K562 (cell line): ENCODE measurements at regions not wholly inside any gene's neighbourhood (a gene's known extent, or its start where the extent isn't known, plus 50 kb on each side); places are given as distances from the start of the nearest gene placed in this dataset.

ENCODE experiments used
- ATAC-seq: fragments of 200-7000 bp; cut with Tn5 transposase; 3 replicates; pipeline ENCODE4 v1.9.1; 2020; ENCODE audit warnings: moderate library complexity
- BruUV-seq: library from RNA; stranded (reverse); fragments of 400-500 nt; replicated peaks from 2 replicates; lab custom pipeline; 2021; lab: Mats Ljungman, UMichigan
- CTCF ChIA-PET: fragments of 300-600 bp; formaldehyde crosslinking; extraction: SDS; loops from one replicate; lab custom pipeline; 2021; ENCODE audit warnings: low intra/inter-chr PET ratio; lab: Yijun Ruan, JAX
- POLR2A ChIA-PET: fragments of 300-600, 350-650 bp; sonication (Branson Sonifier 250); formaldehyde crosslinking; extraction: SDS; loops from one replicate; lab custom pipeline; 2021; ENCODE audit warnings: antibody characterized with exemption, inconsistent platforms; lab: Yijun Ruan, JAX
- DNase-seq, 4 experiments: peaks; one replicate each; pipeline versions ENCODE4 v3.0.0 to v3.0.0-alpha.2; 2011 to 2018; ENCODE audit warnings: low spot score in 3 of 4, mixed read lengths in 3 of 4; ENCODE audit errors: extremely low read depth in 1 of 4
- FAIRE-seq: peaks from 2 replicates; lab custom pipeline; 2011; peaks lifted over from hg19 to GRCh38; lab: Jason Lieb, UNC
- H2AFZ ChIP-seq: 2 replicates; pipeline ENCODE4 v1.6.0; 2011; ENCODE audit warnings: low read depth, low read length, control low read depth, inconsistent platforms
- H3K27ac ChIP-seq: fragments of 200-600 bp; 3 replicates; pipeline ENCODE4 v1.8.0; 2011; ENCODE audit warnings: low read depth, mild to moderate bottlenecking, control low read depth, inconsistent platforms, low read length, moderate library complexity, mixed read lengths; ENCODE audit errors: extremely low read depth
- H3K27me3 ChIP-seq, 2 experiments: fragments of 300-600 bp in 1 of 2; 2 replicates in 1 of 2; 3 replicates in 1 of 2; pipeline versions ENCODE4 v1.6.0 to v1.8.0; 2011; ENCODE audit warnings: inconsistent platforms in 2 of 2, low read length in 2 of 2, mild to moderate bottlenecking in 1 of 2, mixed read lengths in 1 of 2, moderate library complexity in 1 of 2; ENCODE audit not compliant: control insufficient read depth in 2 of 2, insufficient read depth in 2 of 2
- H3K36me3 ChIP-seq: fragments of 300-600 bp; 3 replicates; pipeline ENCODE4 v1.8.0; 2011; ENCODE audit warnings: mild to moderate bottlenecking, low read length, inconsistent platforms; ENCODE audit not compliant: control insufficient read depth, insufficient read depth
- H3K4me1 ChIP-seq, 2 experiments: fragments of 200-600 bp in 1 of 2; replicated peaks in 1 of 2; 2 replicates in 1 of 2; 3 replicates in 1 of 2; pipeline versions ENCODE4 v1.5.1 to v1.8.0; 2011; ENCODE audit warnings: inconsistent platforms in 2 of 2, low read length in 2 of 2, mild to moderate bottlenecking in 1 of 2, mixed read lengths in 1 of 2, moderate library complexity in 1 of 2; ENCODE audit not compliant: control insufficient read depth in 2 of 2, insufficient read depth in 2 of 2
- H3K4me2 ChIP-seq: 2 replicates; pipeline ENCODE4 v1.6.1; 2011; ENCODE audit warnings: low read length, control low read depth, inconsistent platforms, mixed read lengths; ENCODE audit not compliant: insufficient read depth
- H3K4me3 ChIP-seq: fragments of 200-600 bp; sonication (generic), shearing (Covaris generic); 2 replicates; pipeline ENCODE4 v1.5.1; 2016; ENCODE audit warnings: control low read depth, inconsistent platforms
- H3K79me2 ChIP-seq: fragments of 200-600 bp; 3 replicates; pipeline ENCODE4 v1.8.0; 2011; ENCODE audit warnings: low read length, inconsistent platforms; ENCODE audit not compliant: control insufficient read depth, insufficient read depth
- H3K9ac ChIP-seq, 2 experiments: 2 replicates each; pipeline versions ENCODE4 v1.6.0 to v1.6.1; 2011; ENCODE audit warnings: low read depth in 2 of 2, low read length in 2 of 2, control low read depth in 1 of 2, inconsistent platforms in 1 of 2, mild to moderate bottlenecking in 1 of 2, mixed read lengths in 1 of 2; ENCODE audit not compliant: insufficient read depth in 1 of 2
- H3K9me1 ChIP-seq: one replicate; pipeline ENCODE4 v1.6.0; 2011; ENCODE audit warnings: inconsistent platforms, mild to moderate bottlenecking, low read length, moderate library complexity; ENCODE audit not compliant: control insufficient read depth, insufficient read depth
- H3K9me3 ChIP-seq: replicated peaks from 2 replicates; pipeline ENCODE4 v1.5.1; 2011; ENCODE audit warnings: low read depth, low read length, inconsistent platforms; ENCODE audit not compliant: control insufficient read depth, insufficient read depth
- H4K20me1 ChIP-seq: replicated peaks from 2 replicates; pipeline ENCODE4 v1.6.1; 2011; ENCODE audit warnings: low read length, inconsistent platforms, mixed read lengths; ENCODE audit not compliant: control insufficient read depth, insufficient read depth
- HOXB6 ChIP-seq: fragments of 250-450 bp; sonication (Bioruptor Pico); IDR thresholded peaks from 2 replicates; pipeline ENCODE4 v1.5.1; 2022; ENCODE audit warnings: mild to moderate bottlenecking, borderline replicate concordance
- KAT7 ChIP-seq: sonication (generic); formaldehyde crosslinking; IDR thresholded peaks from 2 replicates; pipeline ENCODE4 v1.8.0; 2022; ENCODE audit warnings: missing genetic modification reagents, mild to moderate bottlenecking, borderline replicate concordance
- MCM3 ChIP-seq: fragments of 450-650 bp; IDR thresholded peaks from 2 replicates; pipeline ENCODE4 v1.6.1; 2016
- NFIC ChIP-seq: fragments of 450-650 bp; IDR thresholded peaks from 2 replicates; pipeline ENCODE4 v1.6.1; 2017; ENCODE audit warnings: mild to moderate bottlenecking, inconsistent platforms
- NFIX ChIP-seq: fragments of 250-450 bp; sonication (Bioruptor Pico); IDR thresholded peaks from 2 replicates; pipeline ENCODE4 v1.4.0; 2020; ENCODE audit warnings: low read depth, mild to moderate bottlenecking, moderate library complexity
- TCF7 ChIP-seq: sonication (generic); IDR thresholded peaks from 2 replicates; pipeline ENCODE4 v1.6.1; 2016; ENCODE audit warnings: antibody characterized with exemption, borderline replicate concordance
- TRIM28 ChIP-seq: fragments of 450-650 bp; IDR thresholded peaks from 2 replicates; pipeline ENCODE4 v1.6.1; 2017
- YBX1 ChIP-seq: fragments of 450-650 bp; IDR thresholded peaks from 2 replicates; pipeline ENCODE4 v1.7.1; 2016; ENCODE audit warnings: mild to moderate bottlenecking
- ZBED1 ChIP-seq: IDR thresholded peaks from 2 replicates; pipeline ENCODE4 v1.6.1; 2014
- ZKSCAN1 ChIP-seq: fragments of 150-350 bp; IDR thresholded peaks from 2 replicates; pipeline ENCODE4 v1.6.1; 2016; ENCODE audit warnings: low read depth, low read length
- ZNF354B ChIP-seq: fragments of 250-450 bp; sonication (Bioruptor Pico); IDR thresholded peaks from 2 replicates; pipeline ENCODE4 v1.4.0; 2020
- ZNF384 ChIP-seq: IDR thresholded peaks from 2 replicates; pipeline ENCODE4 v1.6.1; 2012; ENCODE audit warnings: low read depth, low read length, improper control_type of control experiment
- WGBS: fragments of 100-300 bp; shearing (Covaris generic); methylation state at CpG from one replicate; pipeline ENCODE4 v1.1.6; 2016; ENCODE audit warnings: low coverage, mixed read lengths; ENCODE audit not compliant: insufficient coverage; ENCODE audit errors: missing lambda C conversion rate; 5-methylcytosine and 5-hydroxymethylcytosine counted together
- in situ Hi-C: fragments of 300-500 bp; cut with MboI; formaldehyde crosslinking; loops from 4 replicates; pipeline ENCODE4 v1.15.0; 2018; ENCODE audit warnings: inconsistent platforms, mixed read lengths
- intact Hi-C: fragments of 100-400 bp; cut with micrococcal nuclease; formaldehyde crosslinking; loops from 2 replicates; pipeline ENCODE4 v1.14.2; 2022
- TF ChIP-seq, protein P1 (sequence below): fragments of 200-800 bp; sonication (Bioruptor generic); IDR thresholded peaks from 2 replicates; pipeline ENCODE4 v1.6.1; 2017; ENCODE audit warnings: missing genetic modification characterization, missing compliant biosample characterization
- TF ChIP-seq, protein P2 (sequence below): fragments of 200-800 bp; sonication (Bioruptor generic); IDR thresholded peaks from 2 replicates; pipeline ENCODE4 v1.6.1; 2017; ENCODE audit warnings: missing genetic modification characterization, missing compliant biosample characterization
- TF ChIP-seq, protein P3 (sequence below), 3 experiments: fragments of 200-800 bp in 1 of 3; sonication (Bioruptor generic) in 1 of 3; sonication (generic) in 1 of 3; formaldehyde crosslinking in 1 of 3; IDR thresholded peaks; 2 replicates each; pipeline versions ENCODE4 v1.6.1 to v1.8.0; 2016 to 2022; ENCODE audit warnings: mild to moderate bottlenecking in 2 of 3, missing compliant biosample characterization in 2 of 3, missing genetic modification characterization in 2 of 3, missing genetic modification reagents in 1 of 3
- TF ChIP-seq, protein P4 (sequence below): IDR thresholded peaks from 2 replicates; pipeline ENCODE4 v1.6.1; 2012; ENCODE audit warnings: low read depth, low read length, improper control_type of control experiment, borderline replicate concordance

DNA sequence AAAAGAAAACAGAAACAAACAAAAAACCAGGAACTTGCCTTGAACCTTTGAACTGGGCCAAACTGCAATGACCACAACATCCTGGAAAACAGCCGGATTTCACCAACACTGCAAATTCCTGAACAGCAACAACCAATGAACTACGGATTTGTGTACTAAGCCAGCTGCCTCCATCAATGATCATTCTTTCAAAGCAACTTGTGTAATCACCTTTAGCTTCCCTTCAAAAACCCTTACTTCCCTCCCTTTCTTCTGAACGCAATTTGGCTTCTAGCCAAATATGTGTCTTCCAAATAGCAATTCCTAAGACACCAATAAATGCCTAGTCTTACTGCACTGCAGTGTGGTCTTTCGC lies 98.5 kb upstream of the FAM47C start:
- Histone ChIP-seq H3K4me2 (no peak overlapping the region), H3K4me1 (no peaks in the 10 kb centered on the region), H4K20me1 (no peaks in the 10 kb centered on the region), H3K27ac (no peak overlapping the region), H3K9ac (no peak overlapping the region), H3K4me3 (no peak overlapping the region), H3K36me3 (no peaks in the 10 kb centered on the region), H3K9me1 (no peaks in the 10 kb centered on the region), H3K79me2 (no peaks in the 10 kb centered on the region), H2AFZ (no peak overlapping the region), H3K9me3 (no peaks in the 10 kb centered on the region), H3K27me3 (no peaks in the 10 kb centered on the region)
- ChIA-PET CTCF (no interaction called here), POLR2A (no interaction called here)
- 0% methylated on average over 3 of the region's 4 CpGs for WGBS
- intact Hi-C loops (no loop called here), in situ Hi-C loops (no loop called here)
- ATAC-seq (no peak), DNase-seq (no peak), FAIRE-seq (no peak)
- TF ChIP-seq, protein P1, sequence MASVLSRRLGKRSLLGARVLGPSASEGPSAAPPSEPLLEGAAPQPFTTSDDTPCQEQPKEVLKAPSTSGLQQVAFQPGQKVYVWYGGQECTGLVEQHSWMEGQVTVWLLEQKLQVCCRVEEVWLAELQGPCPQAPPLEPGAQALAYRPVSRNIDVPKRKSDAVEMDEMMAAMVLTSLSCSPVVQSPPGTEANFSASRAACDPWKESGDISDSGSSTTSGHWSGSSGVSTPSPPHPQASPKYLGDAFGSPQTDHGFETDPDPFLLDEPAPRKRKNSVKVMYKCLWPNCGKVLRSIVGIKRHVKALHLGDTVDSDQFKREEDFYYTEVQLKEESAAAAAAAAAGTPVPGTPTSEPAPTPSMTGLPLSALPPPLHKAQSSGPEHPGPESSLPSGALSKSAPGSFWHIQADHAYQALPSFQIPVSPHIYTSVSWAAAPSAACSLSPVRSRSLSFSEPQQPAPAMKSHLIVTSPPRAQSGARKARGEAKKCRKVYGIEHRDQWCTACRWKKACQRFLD = no peak
- TF ChIP-seq NFIC (peak; percentile 70), ZNF354B (CRISPR knock-in tag) (no peak), ZBED1 (no peak), NFIX (0 out of 2 replicates have a peak, but pooled peaks have one; percentile 24), TRIM28 (no peak), MCM3 (no peak), ZNF384 (no peak), KAT7 (CRISPR knock-in tag) (no peak), ZKSCAN1 (no peak), TCF7 (no peak), YBX1 (no peak), HOXB6 (CRISPR knock-in tag) (no peak)
- TF ChIP-seq, protein P2, sequence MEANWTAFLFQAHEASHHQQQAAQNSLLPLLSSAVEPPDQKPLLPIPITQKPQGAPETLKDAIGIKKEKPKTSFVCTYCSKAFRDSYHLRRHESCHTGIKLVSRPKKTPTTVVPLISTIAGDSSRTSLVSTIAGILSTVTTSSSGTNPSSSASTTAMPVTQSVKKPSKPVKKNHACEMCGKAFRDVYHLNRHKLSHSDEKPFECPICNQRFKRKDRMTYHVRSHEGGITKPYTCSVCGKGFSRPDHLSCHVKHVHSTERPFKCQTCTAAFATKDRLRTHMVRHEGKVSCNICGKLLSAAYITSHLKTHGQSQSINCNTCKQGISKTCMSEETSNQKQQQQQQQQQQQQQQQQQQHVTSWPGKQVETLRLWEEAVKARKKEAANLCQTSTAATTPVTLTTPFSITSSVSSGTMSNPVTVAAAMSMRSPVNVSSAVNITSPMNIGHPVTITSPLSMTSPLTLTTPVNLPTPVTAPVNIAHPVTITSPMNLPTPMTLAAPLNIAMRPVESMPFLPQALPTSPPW = no peak
- TF ChIP-seq, protein P3, sequence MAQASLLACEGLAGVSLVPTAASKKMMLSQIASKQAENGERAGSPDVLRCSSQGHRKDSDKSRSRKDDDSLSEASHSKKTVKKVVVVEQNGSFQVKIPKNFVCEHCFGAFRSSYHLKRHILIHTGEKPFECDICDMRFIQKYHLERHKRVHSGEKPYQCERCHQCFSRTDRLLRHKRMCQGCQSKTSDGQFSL (CRISPR knock-in tag; IDR thresholded peaks at IDR 0.05) = no peak
- TF ChIP-seq, protein P3 (tag; IDR thresholded peaks at IDR 0.05) = no peak
- TF ChIP-seq, protein P4, sequence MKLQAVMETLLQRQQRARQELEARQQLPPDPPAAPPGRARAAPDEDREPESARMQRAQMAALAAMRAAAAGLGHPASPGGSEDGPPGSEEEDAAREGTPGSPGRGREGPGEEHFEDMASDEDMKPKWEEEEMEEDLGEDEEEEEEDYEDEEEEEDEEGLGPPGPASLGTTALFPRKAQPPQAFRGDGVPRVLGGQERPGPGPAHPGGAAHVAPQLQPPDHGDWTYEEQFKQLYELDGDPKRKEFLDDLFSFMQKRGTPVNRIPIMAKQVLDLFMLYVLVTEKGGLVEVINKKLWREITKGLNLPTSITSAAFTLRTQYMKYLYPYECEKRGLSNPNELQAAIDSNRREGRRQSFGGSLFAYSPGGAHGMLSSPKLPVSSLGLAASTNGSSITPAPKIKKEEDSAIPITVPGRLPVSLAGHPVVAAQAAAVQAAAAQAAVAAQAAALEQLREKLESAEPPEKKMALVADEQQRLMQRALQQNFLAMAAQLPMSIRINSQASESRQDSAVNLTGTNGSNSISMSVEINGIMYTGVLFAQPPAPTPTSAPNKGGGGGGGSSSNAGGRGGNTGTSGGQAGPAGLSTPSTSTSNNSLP = no peak
- BruUV-seq = no TSS peak
